ENCODE measurements at regions not wholly inside any gene's neighbourhood (a gene's known extent, or its start where the extent isn't known, plus 50 kb on each side); places are given as distances from the start of the nearest gene placed in this dataset.

DNA sequence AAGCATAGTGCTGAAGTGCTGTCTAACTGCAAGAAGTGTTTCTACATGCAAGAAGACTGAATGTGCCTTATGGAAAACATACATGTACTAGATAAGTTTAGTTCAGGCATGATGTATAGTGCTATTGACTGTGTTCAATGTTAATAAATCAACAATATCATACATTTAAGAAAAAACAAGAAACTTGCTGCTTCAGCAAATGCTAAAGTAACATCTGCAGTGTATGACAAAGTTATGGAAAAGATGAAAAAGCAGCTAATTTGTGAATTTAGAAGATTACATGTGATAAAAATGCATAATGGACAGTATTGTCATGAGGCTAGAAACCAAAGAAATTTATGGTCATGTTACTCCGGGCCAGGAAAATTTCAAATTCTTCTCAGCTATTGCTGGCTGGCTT, 174.9 kb upstream of the SPTLC3 start:
- TF ChIP-seq, protein P1, sequence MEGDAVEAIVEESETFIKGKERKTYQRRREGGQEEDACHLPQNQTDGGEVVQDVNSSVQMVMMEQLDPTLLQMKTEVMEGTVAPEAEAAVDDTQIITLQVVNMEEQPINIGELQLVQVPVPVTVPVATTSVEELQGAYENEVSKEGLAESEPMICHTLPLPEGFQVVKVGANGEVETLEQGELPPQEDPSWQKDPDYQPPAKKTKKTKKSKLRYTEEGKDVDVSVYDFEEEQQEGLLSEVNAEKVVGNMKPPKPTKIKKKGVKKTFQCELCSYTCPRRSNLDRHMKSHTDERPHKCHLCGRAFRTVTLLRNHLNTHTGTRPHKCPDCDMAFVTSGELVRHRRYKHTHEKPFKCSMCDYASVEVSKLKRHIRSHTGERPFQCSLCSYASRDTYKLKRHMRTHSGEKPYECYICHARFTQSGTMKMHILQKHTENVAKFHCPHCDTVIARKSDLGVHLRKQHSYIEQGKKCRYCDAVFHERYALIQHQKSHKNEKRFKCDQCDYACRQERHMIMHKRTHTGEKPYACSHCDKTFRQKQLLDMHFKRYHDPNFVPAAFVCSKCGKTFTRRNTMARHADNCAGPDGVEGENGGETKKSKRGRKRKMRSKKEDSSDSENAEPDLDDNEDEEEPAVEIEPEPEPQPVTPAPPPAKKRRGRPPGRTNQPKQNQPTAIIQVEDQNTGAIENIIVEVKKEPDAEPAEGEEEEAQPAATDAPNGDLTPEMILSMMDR (IDR thresholded peaks at IDR 0.05; ENCODE audit: poor library complexity) = no peak
- no peak for TF ChIP-seq EZH2 (IDR thresholded peaks at IDR 0.05; ENCODE audit: borderline replicate concordance)

Measured in hepatocyte (in vitro differentiated cells).